Tibial nerve (tissue), 4 donors: ENCODE measurements at regions not wholly inside any gene's neighbourhood (a gene's known extent, or its start where the extent isn't known, plus 50 kb on each side); places are given as distances from the start of the nearest gene placed in this dataset.

Experiments
- DNase-seq, 2 donors: peaks; one replicate each; pipeline ENCODE4 v3.0.0-alpha.2; 2019; ENCODE audit warnings: low spot score in 2 of 2
- H3K27ac ChIP-seq, 4 donors: fragments of 200-600 bp; sonication (generic) in 3 of 4; one replicate each; pipeline ENCODE4 v1.5.1; 2017 to 2019; ENCODE audit warnings: mild to moderate bottlenecking in 1 of 4
- H3K27me3 ChIP-seq, 2 donors: fragments of 200-600 bp; sonication (generic) in 1 of 2; one replicate each; pipeline versions ENCODE4 v1.5.1 to v1.6.0; 2017 to 2019
- H3K36me3 ChIP-seq, 3 donors: fragments of 200-600 bp; sonication (generic); one replicate each; pipeline ENCODE4 v1.5.1; 2018 to 2019
- H3K4me1 ChIP-seq, 4 donors: fragments of 200-600 bp; sonication (generic) in 3 of 4; one replicate each; pipeline ENCODE4 v1.5.1; 2017 to 2019
- H3K4me3 ChIP-seq, 4 donors: fragments of 200-600 bp; sonication (generic) in 3 of 4; one replicate each; pipeline ENCODE4 v1.5.1; 2017 to 2019; ENCODE audit warnings: mild to moderate bottlenecking in 1 of 4, moderate library complexity in 1 of 4
- H3K9me3 ChIP-seq, 4 donors: fragments of 200-600 bp; sonication (generic) in 3 of 4; one replicate each; pipeline ENCODE4 v1.5.1; 2017 to 2019
- EP300 ChIP-seq, 2 donors: sonication (generic); formaldehyde crosslinking; IDR thresholded peaks; one replicate each; pipeline ENCODE4 v1.6.1; 2017; ENCODE audit warnings: antibody characterized with exemption in 2 of 2, mild to moderate bottlenecking in 1 of 2
- POLR2A ChIP-seq, 2 donors: fragments of 450-650 bp; IDR thresholded peaks; one replicate each; pipeline ENCODE4 v1.6.1; 2017; ENCODE audit warnings: antibody characterized with exemption in 2 of 2, mild to moderate bottlenecking in 2 of 2, moderate library complexity in 2 of 2
- WGBS, 2 donors: methylation state at CpG; one replicate each; pipeline ENCODE4 v1.1.5; 2018; 5-methylcytosine and 5-hydroxymethylcytosine counted together
- TF ChIP-seq, protein P1 (sequence below), 5 experiments: fragments of 200-600 bp in 3 of 5; fragments of 450-650 bp in 2 of 5; sonication (generic) in 3 of 5; IDR thresholded peaks; one replicate each; pipeline ENCODE4 v1.5.1; 2016 to 2019; ENCODE audit warnings: antibody characterized with exemption in 5 of 5, mild to moderate bottlenecking in 3 of 5, moderate library complexity in 2 of 5

DNA sequence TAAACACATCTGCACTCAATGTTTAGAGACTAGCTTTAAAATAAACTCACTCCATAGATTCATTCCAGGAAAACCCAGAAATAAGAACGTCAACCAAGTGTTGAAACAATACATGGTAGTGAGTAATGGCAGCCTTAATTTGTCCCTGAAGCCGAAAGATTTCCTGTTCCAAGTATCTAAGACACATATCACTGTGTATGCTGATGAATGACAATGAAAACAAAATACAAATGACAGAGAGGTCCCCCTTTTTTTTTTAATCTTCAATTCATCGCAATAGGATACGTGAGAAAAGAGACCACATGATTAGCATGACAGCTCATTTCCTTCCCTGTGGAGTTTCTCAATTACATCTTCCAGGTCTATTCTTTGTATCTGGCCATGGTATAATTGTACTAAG lies 160.5 kb upstream of the STK17B start:
- no peak overlapping the region for H3K4me3 ChIP-seq
- no peak overlapping the region for H3K27ac ChIP-seq
- H3K27me3 ChIP-seq = no peaks in the 10 kb centered on the region
- TF ChIP-seq EP300 (IDR thresholded peaks at IDR 0.05) = no peak
- TF ChIP-seq, protein P1, sequence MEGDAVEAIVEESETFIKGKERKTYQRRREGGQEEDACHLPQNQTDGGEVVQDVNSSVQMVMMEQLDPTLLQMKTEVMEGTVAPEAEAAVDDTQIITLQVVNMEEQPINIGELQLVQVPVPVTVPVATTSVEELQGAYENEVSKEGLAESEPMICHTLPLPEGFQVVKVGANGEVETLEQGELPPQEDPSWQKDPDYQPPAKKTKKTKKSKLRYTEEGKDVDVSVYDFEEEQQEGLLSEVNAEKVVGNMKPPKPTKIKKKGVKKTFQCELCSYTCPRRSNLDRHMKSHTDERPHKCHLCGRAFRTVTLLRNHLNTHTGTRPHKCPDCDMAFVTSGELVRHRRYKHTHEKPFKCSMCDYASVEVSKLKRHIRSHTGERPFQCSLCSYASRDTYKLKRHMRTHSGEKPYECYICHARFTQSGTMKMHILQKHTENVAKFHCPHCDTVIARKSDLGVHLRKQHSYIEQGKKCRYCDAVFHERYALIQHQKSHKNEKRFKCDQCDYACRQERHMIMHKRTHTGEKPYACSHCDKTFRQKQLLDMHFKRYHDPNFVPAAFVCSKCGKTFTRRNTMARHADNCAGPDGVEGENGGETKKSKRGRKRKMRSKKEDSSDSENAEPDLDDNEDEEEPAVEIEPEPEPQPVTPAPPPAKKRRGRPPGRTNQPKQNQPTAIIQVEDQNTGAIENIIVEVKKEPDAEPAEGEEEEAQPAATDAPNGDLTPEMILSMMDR (IDR thresholded peaks at IDR 0.05) = no peak
- TF ChIP-seq POLR2A (IDR thresholded peaks at IDR 0.05) = no peak
- H3K9me3 ChIP-seq = no peaks in the 10 kb centered on the region
- 39 to 52% methylated on average over 4 of the region's 4 CpGs for WGBS, 2 donors
- peaks cover 0 to 6% (median 0%) of the 10 kb centered on the region in 4 donors for H3K4me1 ChIP-seq
- no peak for DNase-seq
- no peaks in the 10 kb centered on the region for H3K36me3 ChIP-seq

DNA sequence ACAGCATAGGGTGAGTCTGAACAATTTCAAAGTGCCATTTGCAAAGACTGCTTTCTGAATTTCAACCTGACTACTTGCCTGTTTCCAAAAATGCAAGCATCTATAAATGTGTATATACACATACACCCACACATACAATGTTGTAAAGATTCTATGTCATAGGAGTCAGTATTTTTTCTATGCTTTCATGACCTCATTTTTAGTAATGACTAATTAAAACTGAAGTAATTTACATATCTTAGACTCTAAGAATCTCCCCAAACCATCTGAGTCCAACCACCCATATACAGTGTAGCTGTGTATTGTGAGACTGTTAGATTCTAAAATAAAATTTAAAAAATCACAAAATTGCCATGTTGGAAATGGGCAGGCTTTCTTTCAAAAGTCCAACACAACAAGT lies 162.0 kb upstream of the STK17B start:
- H3K4me3 ChIP-seq = no peak overlapping the region
- H3K27ac ChIP-seq = no peak overlapping the region
- TF ChIP-seq POLR2A (IDR thresholded peaks at IDR 0.05) = no peak
- TF ChIP-seq EP300 (IDR thresholded peaks at IDR 0.05) = no peak
- TF ChIP-seq, protein P1 (IDR thresholded peaks at IDR 0.05) = no peak
- no peaks in the 10 kb centered on the region for H3K9me3 ChIP-seq
- peaks cover 0 to 6% (median 0%) of the 10 kb centered on the region in 4 donors for H3K4me1 ChIP-seq
- no peaks in the 10 kb centered on the region for H3K27me3 ChIP-seq
- no peaks in the 10 kb centered on the region for H3K36me3 ChIP-seq
- no peak for DNase-seq

DNA sequence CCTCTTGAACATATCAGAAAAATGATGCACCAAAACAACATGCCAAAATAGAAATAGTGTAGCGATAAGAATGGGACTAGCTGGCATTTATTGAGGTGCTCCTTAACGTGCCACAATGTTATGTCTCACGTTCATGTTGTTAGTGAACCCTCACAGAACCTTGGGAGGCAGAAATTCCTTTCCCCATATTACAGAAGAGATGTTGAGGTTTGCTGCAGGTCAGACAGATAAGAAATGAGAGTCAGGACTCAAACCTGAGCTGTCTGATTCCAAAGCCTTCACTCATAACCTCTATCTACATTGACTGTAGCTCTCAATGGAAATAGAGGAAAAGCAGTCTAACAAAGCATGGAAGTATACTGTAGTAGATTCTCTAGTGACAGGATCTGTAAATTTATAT lies 163.3 kb upstream of the STK17B start:
- TF ChIP-seq EP300 (IDR thresholded peaks at IDR 0.05) (no peak), POLR2A (IDR thresholded peaks at IDR 0.05) (no peak)
- TF ChIP-seq, protein P1 (IDR thresholded peaks at IDR 0.05) = no peak
- H3K9me3 ChIP-seq = no peaks in the 10 kb centered on the region
- H3K27ac ChIP-seq = no peak overlapping the region
- no peaks in the 10 kb centered on the region for H3K27me3 ChIP-seq
- no peak overlapping the region for H3K4me3 ChIP-seq
- H3K36me3 ChIP-seq = no peaks in the 10 kb centered on the region
- 92% methylated on average over 3 of the region's 3 CpGs for WGBS, 2 donors
- DNase-seq = no peak
- H3K4me1 ChIP-seq = peaks cover 0 to 6% (median 0%) of the 10 kb centered on the region in 4 donors

DNA sequence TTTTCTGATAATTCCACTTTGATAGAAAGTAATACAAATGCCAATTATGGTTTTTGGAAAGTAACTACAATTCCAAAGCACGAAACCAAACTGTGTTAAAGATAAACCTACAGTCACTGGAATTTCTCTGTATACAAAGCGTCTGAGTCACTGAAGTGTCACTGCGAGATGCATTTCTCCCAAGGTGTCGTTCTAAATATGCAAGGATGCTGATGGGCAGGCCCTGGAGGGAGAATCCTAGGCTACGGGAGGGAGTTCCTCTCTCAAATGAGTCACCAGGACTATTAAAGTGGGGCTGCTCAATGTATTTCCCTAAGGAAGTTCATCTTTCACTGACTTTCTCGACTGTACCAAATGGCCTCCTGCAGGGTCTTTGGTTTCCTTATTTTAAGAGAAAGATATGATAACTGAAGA lies 163.8 kb upstream of the STK17B start:
- no peak for TF ChIP-seq POLR2A (IDR thresholded peaks at IDR 0.05)
- TF ChIP-seq, protein P1 (IDR thresholded peaks at IDR 0.05) = no peak
- no peak for TF ChIP-seq EP300 (IDR thresholded peaks at IDR 0.05)
- Histone ChIP-seq H3K27me3 (no peaks in the 10 kb centered on the region), H3K27ac (no peak overlapping the region), H3K36me3 (no peaks in the 10 kb centered on the region), H3K4me3 (no peak overlapping the region), H3K4me1 (peaks cover 0 to 6% (median 0%) of the 10 kb centered on the region in 4 donors), H3K9me3 (no peaks in the 10 kb centered on the region)
- no peak for DNase-seq
- WGBS, 2 donors = 75 to 79% methylated on average over 6 of the region's 6 CpGs

DNA sequence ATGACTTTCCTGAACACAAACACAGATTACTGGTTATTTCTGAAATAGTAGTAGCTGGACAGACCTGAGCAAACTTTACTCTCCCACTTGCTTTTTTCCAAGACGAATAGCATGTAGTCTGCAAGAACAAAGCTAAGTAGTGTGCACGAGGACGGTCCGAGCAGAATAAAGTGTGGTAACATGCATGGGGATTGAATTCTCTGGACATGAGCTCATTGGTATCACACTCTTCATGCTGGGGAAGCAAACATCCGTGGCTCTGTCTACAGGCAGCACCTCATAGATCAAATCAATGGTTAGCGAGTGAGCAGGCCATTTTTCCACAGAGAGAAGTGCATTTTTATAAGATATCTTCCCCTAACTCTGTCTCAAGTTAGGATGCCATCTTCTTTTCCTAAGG lies 164.8 kb upstream of the STK17B start:
- TF ChIP-seq POLR2A (IDR thresholded peaks at IDR 0.05) (no peak), EP300 (IDR thresholded peaks at IDR 0.05) (no peak)
- TF ChIP-seq, protein P1 (IDR thresholded peaks at IDR 0.05) = no peak
- WGBS, 2 donors = 57 to 66% methylated on average over 6 of the region's 6 CpGs
- no peak overlapping the region for H3K4me3 ChIP-seq
- peaks cover 0 to 4% (median 1%) of the 10 kb centered on the region in 4 donors for H3K4me1 ChIP-seq
- H3K27me3 ChIP-seq = no peaks in the 10 kb centered on the region
- no peaks in the 10 kb centered on the region for H3K9me3 ChIP-seq
- no peak overlapping the region for H3K27ac ChIP-seq
- no peak for DNase-seq
- H3K36me3 ChIP-seq = no peaks in the 10 kb centered on the region
